Activated CD8-positive, alpha-beta T cell treated with anti-CD3 and anti-CD28 coated beads for 36 hours (primary cell): ENCODE measurements at regions not wholly inside any gene's neighbourhood (a gene's known extent, or its start where the extent isn't known, plus 50 kb on each side); places are given as distances from the start of the nearest gene placed in this dataset.

ENCODE experiments used
- ATAC-seq: fragments of 200-7000 bp; cut with Tn5 transposase; one replicate; pipeline ENCODE4 v1.10.0; 2021; ENCODE audit warnings: mild to moderate bottlenecking, moderate library complexity
- CTCF ChIA-PET: fragments of 350-600 bp; sonication (Branson Sonifier 250); formaldehyde crosslinking; loops from one replicate; lab custom pipeline; 2021; ENCODE audit warnings: antibody characterized with exemption; lab: Charles Lee
- POLR2A ChIA-PET: fragments of 350-600 bp; sonication (Branson Sonifier 250); formaldehyde crosslinking; loops from one replicate; lab custom pipeline; 2021; ENCODE audit warnings: antibody characterized with exemption; lab: Charles Lee
- DNase-seq: peaks from one replicate; pipeline ENCODE4 v3.0.0-alpha.2; 2020
- H3K27ac Mint-ChIP-seq: one replicate; pipeline ENCODE4 v1.8.0; 2021; ENCODE audit warnings: mild to moderate bottlenecking, mixed read lengths
- H3K27me3 Mint-ChIP-seq: one replicate; pipeline ENCODE4 v1.8.0; 2021; ENCODE audit warnings: mixed read lengths
- H3K36me3 Mint-ChIP-seq: one replicate; pipeline ENCODE4 v1.8.0; 2021; ENCODE audit warnings: low read depth, mixed read lengths
- H3K4me1 Mint-ChIP-seq: one replicate; pipeline ENCODE4 v1.8.0; 2021; ENCODE audit warnings: low read depth, mixed read lengths
- H3K4me3 Mint-ChIP-seq: one replicate; pipeline ENCODE4 v1.8.0; 2021; ENCODE audit warnings: mild to moderate bottlenecking, moderate library complexity, mixed read lengths
- H3K9me3 Mint-ChIP-seq: one replicate; pipeline ENCODE4 v1.8.0; 2021; ENCODE audit warnings: mixed read lengths
- CTCF ChIP-seq: fragments of 200-600 bp; IDR thresholded peaks from one replicate; pipeline ENCODE4 v1.8.0; 2022; ENCODE audit warnings: antibody characterized with exemption, mild to moderate bottlenecking
- intact Hi-C: fragments of 100-400 bp; cut with micrococcal nuclease; formaldehyde crosslinking; loops from one replicate; pipeline ENCODE4 v1.10.0; 2022

DNA sequence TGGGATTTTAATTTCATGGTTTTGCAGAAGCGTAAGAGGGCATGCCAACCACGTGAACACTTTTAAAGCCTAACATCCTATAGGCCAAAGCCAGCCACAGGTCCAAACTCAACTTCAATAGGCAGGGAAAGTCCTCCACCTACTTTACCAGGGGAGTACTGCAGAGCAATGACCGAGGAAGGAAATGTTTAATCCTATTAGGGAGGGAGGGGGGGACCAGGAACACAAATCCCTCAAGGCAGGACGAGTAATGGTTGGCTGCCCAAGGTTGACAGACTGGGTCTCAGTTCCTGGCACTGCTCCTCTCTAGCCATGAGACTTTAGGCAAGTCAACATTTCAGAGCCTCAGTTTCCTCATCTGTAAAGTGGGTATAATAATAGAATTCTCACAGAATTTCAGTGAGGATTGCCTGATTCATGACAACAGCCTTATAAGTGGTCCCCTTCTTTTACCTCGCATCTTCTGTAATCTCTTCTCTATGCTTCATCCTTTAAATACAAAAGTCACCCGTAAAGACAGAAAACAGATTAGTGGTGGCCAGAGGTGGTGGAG lies 315.8 kb downstream of the HAPSTR1 start:
- Mint-ChIP-seq H3K4me3 (no peak overlapping the region), H3K4me1 (no peaks in the 10 kb centered on the region), H3K27me3 (peaks cover 2% of the 10 kb centered on the region), H3K9me3 (no peaks in the 10 kb centered on the region), H3K27ac (no peak overlapping the region), H3K36me3 (no peaks in the 10 kb centered on the region)
- ChIA-PET POLR2A (no interaction called here), CTCF (no interaction called here)
- DNase-seq (no peak), ATAC-seq (no peak)
- intact Hi-C loops = no loop called here
- no peak for TF ChIP-seq CTCF

GRCh38 chr16:9408297-9408878 lies 316.9 kb downstream of the HAPSTR1 start:
- Mint-ChIP-seq H3K36me3 (no peaks in the 10 kb centered on the region), H3K4me1 (no peaks in the 10 kb centered on the region), H3K9me3 (no peaks in the 10 kb centered on the region), H3K4me3 (no peak overlapping the region), H3K27me3 (peaks cover 2% of the 10 kb centered on the region), H3K27ac (no peak overlapping the region)
- no peak for TF ChIP-seq CTCF
- CTCF ChIA-PET = no interaction called here
- DNase-seq (no peak), ATAC-seq (no peak)
- intact Hi-C loops = no loop called here
- POLR2A ChIA-PET = no interaction called here

DNA sequence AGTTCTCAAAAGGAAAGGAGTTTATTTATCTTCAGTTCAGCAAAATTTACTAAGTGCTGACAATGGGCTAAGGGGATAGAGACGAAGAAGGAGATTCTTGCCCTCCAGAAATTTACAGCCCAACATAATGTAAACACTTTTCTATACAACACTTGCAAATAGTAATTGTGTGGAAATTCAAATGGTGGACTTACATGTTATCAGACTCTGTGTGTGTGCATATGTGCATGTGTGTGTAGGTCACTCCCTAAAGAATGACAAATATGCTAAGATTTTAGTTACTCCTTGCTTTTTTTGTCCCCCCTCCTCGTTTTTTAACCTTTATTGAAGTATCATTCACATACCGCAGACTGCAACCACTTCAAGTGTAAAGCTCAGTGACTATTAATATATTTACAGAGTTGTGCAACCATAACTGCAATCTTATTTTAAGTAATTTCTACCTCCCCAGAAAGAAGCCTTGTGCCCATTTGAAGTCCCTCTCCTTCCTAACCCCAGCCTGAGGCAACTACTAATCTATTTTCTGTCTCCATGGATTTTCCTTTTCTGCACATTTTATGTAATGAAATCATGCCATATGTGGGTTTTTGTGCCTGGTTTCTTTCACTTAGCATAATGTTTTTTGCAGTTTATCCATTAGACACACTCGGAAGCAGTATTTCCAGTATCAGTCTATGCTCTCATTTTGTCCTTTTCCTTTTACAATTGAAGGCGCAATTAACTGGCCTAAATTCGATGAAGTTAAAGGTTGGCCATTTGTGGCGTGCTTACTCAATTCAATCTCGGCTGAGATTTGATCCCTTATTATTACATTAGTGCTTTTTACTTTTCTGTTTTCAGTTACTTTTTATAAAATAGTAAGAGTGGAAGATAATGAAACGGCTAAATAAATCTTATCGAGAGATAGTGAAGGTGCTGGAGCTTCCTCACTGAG lies 318.4 kb downstream of the HAPSTR1 start:
- TF ChIP-seq CTCF = no peak
- H3K9me3 Mint-ChIP-seq = no peaks in the 10 kb centered on the region
- no peak for DNase-seq
- no peaks in the 10 kb centered on the region for H3K27me3 Mint-ChIP-seq
- CTCF ChIA-PET = no interaction called here
- ATAC-seq = no peak
- POLR2A ChIA-PET = no interaction called here
- intact Hi-C loops = no loop called here
- no peaks in the 10 kb centered on the region for H3K4me1 Mint-ChIP-seq
- no peaks in the 10 kb centered on the region for H3K36me3 Mint-ChIP-seq
- H3K27ac Mint-ChIP-seq = no peak overlapping the region
- no peak overlapping the region for H3K4me3 Mint-ChIP-seq

- no peak for ATAC-seq
- POLR2A ChIA-PET = no interaction called here
- no peak for DNase-seq
- peaks cover 3% of the 10 kb centered on the region for H3K9me3 Mint-ChIP-seq
- no peak for TF ChIP-seq CTCF
- no peaks in the 10 kb centered on the region for H3K4me1 Mint-ChIP-seq
- CTCF ChIA-PET = no interaction called here
- H3K36me3 Mint-ChIP-seq = no peaks in the 10 kb centered on the region
- no peak overlapping the region for H3K4me3 Mint-ChIP-seq
- H3K27ac Mint-ChIP-seq = no peak overlapping the region
- intact Hi-C loops = no loop called here
- no peaks in the 10 kb centered on the region for H3K27me3 Mint-ChIP-seq
These were observed 320.0 kb downstream of the HAPSTR1 start for GRCh38 chr16:9411426-9411825.
